Endothelial cell of umbilical vein (primary cell): ENCODE measurements at regions not wholly inside any gene's neighbourhood (a gene's known extent, or its start where the extent isn't known, plus 50 kb on each side); places are given as distances from the start of the nearest gene placed in this dataset.

Experiments
- BruUV-seq: library from RNA; stranded (reverse); fragments of 400-500 nt; replicated peaks from 2 replicates; lab custom pipeline; 2021; lab: Mats Ljungman, UMichigan
- CTCF ChIA-PET: fragments of 300-600, 350-600 bp; sonication (Branson Sonifier 250); formaldehyde crosslinking; loops from one replicate; lab custom pipeline; 2021; ENCODE audit warnings: antibody characterized with exemption, inconsistent platforms; lab: Charles Lee
- POLR2A ChIA-PET: fragments of 300-600, 350-600 bp; sonication (Branson Sonifier 250); formaldehyde crosslinking; loops from one replicate; lab custom pipeline; 2021; ENCODE audit warnings: antibody characterized with exemption, inconsistent platforms; lab: Charles Lee
- DNase-seq: peaks from one replicate; pipeline ENCODE4 v3.0.0-alpha.2; 2011; ENCODE audit warnings: low read depth, low spot score
- FAIRE-seq: peaks from 2 replicates; lab custom pipeline; 2011; peaks lifted over from hg19 to GRCh38; lab: Jason Lieb, UNC
- H2AFZ ChIP-seq: 2 replicates; pipeline ENCODE4 v1.6.0; 2012; ENCODE audit warnings: low read depth, low read length, control low read depth, inconsistent platforms
- H3K27ac ChIP-seq: 2 replicates; pipeline ENCODE4 v1.5.1; 2011; ENCODE audit warnings: low read depth, mild to moderate bottlenecking, control low read depth, low read length, moderate library complexity; ENCODE audit not compliant: insufficient read depth
- H3K27me3 ChIP-seq, 2 experiments: 2 replicates each; pipeline versions ENCODE4 v1.6.0 to v1.6.1; 2011; ENCODE audit warnings: low read length in 2 of 2, mixed read lengths in 1 of 2; ENCODE audit not compliant: control insufficient read depth in 2 of 2, insufficient read depth in 2 of 2
- H3K36me3 ChIP-seq, 2 experiments: 2 replicates in 1 of 2; 3 replicates in 1 of 2; pipeline ENCODE4 v1.5.1; 2011; ENCODE audit warnings: low read length in 2 of 2, mild to moderate bottlenecking in 1 of 2, moderate library complexity in 1 of 2; ENCODE audit not compliant: control insufficient read depth in 2 of 2, insufficient read depth in 2 of 2; ENCODE audit errors: extremely low read depth in 1 of 2
- H3K4me1 ChIP-seq: 3 replicates; pipeline ENCODE4 v1.5.1; 2011; ENCODE audit warnings: mild to moderate bottlenecking, low read length; ENCODE audit not compliant: control insufficient read depth, insufficient read depth; ENCODE audit errors: extremely low read depth
- H3K4me2 ChIP-seq: 2 replicates; pipeline ENCODE4 v1.6.1; 2011; ENCODE audit warnings: low read length, control low read depth, mixed read lengths; ENCODE audit not compliant: insufficient read depth
- H3K4me3 ChIP-seq, 3 experiments: fragments of 200-600 bp in 1 of 3; sonication (generic), shearing (Covaris generic) in 1 of 3; replicated peaks in 1 of 3; 2 replicates each; pipeline ENCODE4 v1.5.1; 2011 to 2016; ENCODE audit warnings: control low read depth in 3 of 3, low read length in 3 of 3, mild to moderate bottlenecking in 2 of 3, inconsistent platforms in 1 of 3, low read depth in 1 of 3, moderate library complexity in 1 of 3; ENCODE audit not compliant: insufficient read depth in 1 of 3
- H3K79me2 ChIP-seq: 2 replicates; pipeline ENCODE4 v1.6.0; 2012; ENCODE audit warnings: low read length, inconsistent platforms; ENCODE audit not compliant: control insufficient read depth, insufficient read depth
- H3K9ac ChIP-seq: replicated peaks from 2 replicates; pipeline ENCODE3; 2011; ENCODE audit warnings: low read length, control low read depth; ENCODE audit not compliant: insufficient read depth; ENCODE audit errors: extremely low read depth
- H3K9me1 ChIP-seq: replicated peaks from 3 replicates; pipeline ENCODE4 v1.6.0; 2011; ENCODE audit warnings: mild to moderate bottlenecking, low read length; ENCODE audit not compliant: control insufficient read depth, insufficient read depth; ENCODE audit errors: extremely low read depth
- H3K9me3 ChIP-seq: replicated peaks from 2 replicates; pipeline ENCODE4 v1.5.1; 2012; ENCODE audit warnings: low read length, inconsistent platforms; ENCODE audit not compliant: control insufficient read depth, insufficient read depth
- H4K20me1 ChIP-seq: replicated peaks from 2 replicates; pipeline ENCODE3; 2011; ENCODE audit warnings: mild to moderate bottlenecking, low read length; ENCODE audit not compliant: control insufficient read depth, insufficient read depth; ENCODE audit errors: extremely low read depth
- CTCF ChIP-seq, 2 donors: IDR thresholded peaks; 1 replicate in 1 of 2; 2 replicates in 1 of 2; pipeline ENCODE4 v1.5.1; 2011; ENCODE audit warnings: low read length in 2 of 2, mild to moderate bottlenecking in 2 of 2, moderate library complexity in 2 of 2, control low read depth in 1 of 2, inconsistent platforms in 1 of 2, low read depth in 1 of 2; ENCODE audit not compliant: insufficient read depth in 1 of 2; ENCODE audit errors: extremely low read depth in 1 of 2
- EZH2 ChIP-seq: IDR thresholded peaks from 2 replicates; pipeline ENCODE4 v1.6.1; 2012; ENCODE audit warnings: borderline replicate concordance, low read depth, mild to moderate bottlenecking, moderate library complexity, low read length, inconsistent platforms; ENCODE audit not compliant: severe bottlenecking
- FOS ChIP-seq: IDR thresholded peaks from 2 replicates; pipeline ENCODE4 v1.6.1; 2011; ENCODE audit warnings: mild to moderate bottlenecking, low read length, moderate library complexity, borderline replicate concordance; ENCODE audit not compliant: insufficient read depth
- GATA2 ChIP-seq: IDR thresholded peaks from 2 replicates; pipeline ENCODE4 v1.7.0; 2011; ENCODE audit warnings: low read depth, mild to moderate bottlenecking, moderate library complexity, mixed read lengths, low read length; ENCODE audit not compliant: insufficient read length, insufficient read depth
- JUN ChIP-seq: IDR thresholded peaks from 2 replicates; pipeline ENCODE4 v1.6.1; 2011; ENCODE audit warnings: borderline replicate concordance, low read depth; ENCODE audit not compliant: insufficient read length, insufficient read depth
- MYC ChIP-seq: IDR thresholded peaks from one replicate; pipeline ENCODE4 v1.6.1; 2011; ENCODE audit warnings: mild to moderate bottlenecking, low read depth, low read length
- POLR2A ChIP-seq: IDR thresholded peaks from 2 replicates; pipeline ENCODE4 v1.6.1; 2012; ENCODE audit warnings: low read depth, mild to moderate bottlenecking, control low read depth, low read length
- POLR2AphosphoS5 ChIP-seq: IDR thresholded peaks from 2 replicates; pipeline ENCODE4 v1.6.1; 2012; ENCODE audit warnings: low read depth, mild to moderate bottlenecking, control low read depth, low read length, moderate library complexity; ENCODE audit not compliant: insufficient read depth
- dilution Hi-C: fragments of 300-500 bp; cut with MboI; formaldehyde crosslinking; loops from one replicate; pipeline ENCODE4 v1.15.0; 2019; ENCODE audit warnings: low sequenced_read_pairs; ENCODE audit not compliant: extremely low pct_ligation_motif_present
- intact Hi-C: fragments of 100-400 bp; cut with micrococcal nuclease; formaldehyde crosslinking; loops from one replicate; pipeline ENCODE4 v1.10.0; 2022
- TF ChIP-seq, protein P1 (sequence below): IDR thresholded peaks from 2 replicates; pipeline ENCODE4 v1.6.1; 2011; ENCODE audit not compliant: insufficient read depth, insufficient read length

DNA sequence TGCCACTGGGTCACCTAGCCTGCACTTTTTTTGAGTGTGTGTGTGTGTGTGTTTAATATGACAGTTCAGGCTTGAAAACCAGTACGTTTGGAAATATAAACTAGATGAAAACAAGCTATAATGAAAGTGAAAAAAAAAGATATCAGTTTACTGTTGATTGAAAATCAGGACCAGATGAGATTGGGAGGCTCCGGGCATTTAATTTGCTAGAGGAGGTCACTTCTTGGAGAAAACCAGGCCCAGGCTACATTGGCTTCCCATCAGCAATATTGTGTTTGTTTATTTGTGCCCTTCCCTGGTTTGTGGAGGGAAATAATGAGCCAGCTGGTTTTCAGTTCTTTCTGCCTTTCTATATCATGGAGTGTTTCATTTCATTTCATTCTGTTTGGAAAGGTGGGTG, 246.6 kb upstream of the JAG1 start:
- no peak overlapping the region for H3K27ac ChIP-seq
- no TSS peak for BruUV-seq

More for the DNA sequence above, 246.6 kb upstream of the JAG1 start:
- dilution Hi-C loops (no loop called here), intact Hi-C loops (loop anchor here (10.0 kb wide), 1 partner anchor 366 kb away; no protein-coding TSS in a partner anchor)
- Histone ChIP-seq H3K27me3 (no peaks in the 10 kb centered on the region), H3K9ac (no peak overlapping the region), H2AFZ (no peak overlapping the region), H3K36me3 (no peaks in the 10 kb centered on the region), H3K4me3 (no peak overlapping the region), H3K4me2 (no peak overlapping the region), H3K79me2 (no peaks in the 10 kb centered on the region), H3K9me1 (no peaks in the 10 kb centered on the region), H4K20me1 (no peaks in the 10 kb centered on the region), H3K9me3 (no peaks in the 10 kb centered on the region), H3K4me1 (peaks cover 17% of the 10 kb centered on the region)
- TF ChIP-seq, protein P1, sequence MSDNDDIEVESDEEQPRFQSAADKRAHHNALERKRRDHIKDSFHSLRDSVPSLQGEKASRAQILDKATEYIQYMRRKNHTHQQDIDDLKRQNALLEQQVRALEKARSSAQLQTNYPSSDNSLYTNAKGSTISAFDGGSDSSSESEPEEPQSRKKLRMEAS = no peak
- TF ChIP-seq POLR2A = no peak
- no peak for TF ChIP-seq POLR2AphosphoS5
- no peak for TF ChIP-seq JUN
- no peak for TF ChIP-seq EZH2
- TF ChIP-seq GATA2 = no peak
- TF ChIP-seq CTCF (IDR thresholded peaks at IDR 0.05; ENCODE audit: extremely low read depth in 1 of 2, insufficient read depth in 1 of 2, low read depth in 1 of 2, low read length in 2 of 2) = no peak
- no peak for TF ChIP-seq MYC
- no peak for TF ChIP-seq FOS
- POLR2A ChIA-PET = no interaction called here
- CTCF ChIA-PET = interaction anchor here (1.5 kb wide), 2 partner anchors 28 to 284 kb away, joined by 4 read pairs; no protein-coding TSS in a partner anchor
- DNase-seq (no peak), FAIRE-seq (no peak)
